HFFc6 (cell line): ENCODE measurements at regions not wholly inside any gene's neighbourhood (a gene's known extent, or its start where the extent isn't known, plus 50 kb on each side); places are given as distances from the start of the nearest gene placed in this dataset.

Source experiments
- DNase-seq: peaks from one replicate; pipeline ENCODE4 v3.0.0-alpha.2; 2018
- H3K27ac Mint-ChIP-seq: 2 replicates; pipeline ENCODE4 v1.8.0; 2020; ENCODE audit warnings: mild to moderate bottlenecking, mixed read lengths
- H3K27me3 Mint-ChIP-seq: 2 replicates; pipeline ENCODE4 v1.8.0; 2021; ENCODE audit warnings: mild to moderate bottlenecking, moderate library complexity, mixed read lengths; ENCODE audit not compliant: insufficient read depth
- H3K36me3 Mint-ChIP-seq: 2 replicates; pipeline ENCODE4 v1.8.0; 2021; ENCODE audit warnings: low read depth, mixed read lengths
- H3K4me1 Mint-ChIP-seq: 2 replicates; pipeline ENCODE4 v1.8.0; 2020; ENCODE audit warnings: low read depth, mixed read lengths
- H3K4me3 Mint-ChIP-seq: 2 replicates; pipeline ENCODE4 v1.8.0; 2020; ENCODE audit warnings: mild to moderate bottlenecking, moderate library complexity, mixed read lengths
- H3K9me3 Mint-ChIP-seq: 2 replicates; pipeline ENCODE4 v1.8.0; 2020; ENCODE audit warnings: mild to moderate bottlenecking, mixed read lengths
- TF ChIP-seq, protein P1 (sequence below): fragments of 200-600 bp; sonication (generic); IDR thresholded peaks from 2 replicates; pipeline ENCODE4 v1.5.0; 2021; ENCODE audit warnings: antibody characterized with exemption, mild to moderate bottlenecking

- DNase-seq: no peak
- H3K36me3 Mint-ChIP-seq: no peaks in the 10 kb centered on the region
- H3K9me3 Mint-ChIP-seq: peaks cover 7% of the 10 kb centered on the region; the same call in 1 of the 2 replicates
- no peak overlapping the region for H3K27ac Mint-ChIP-seq
- TF ChIP-seq, protein P1, sequence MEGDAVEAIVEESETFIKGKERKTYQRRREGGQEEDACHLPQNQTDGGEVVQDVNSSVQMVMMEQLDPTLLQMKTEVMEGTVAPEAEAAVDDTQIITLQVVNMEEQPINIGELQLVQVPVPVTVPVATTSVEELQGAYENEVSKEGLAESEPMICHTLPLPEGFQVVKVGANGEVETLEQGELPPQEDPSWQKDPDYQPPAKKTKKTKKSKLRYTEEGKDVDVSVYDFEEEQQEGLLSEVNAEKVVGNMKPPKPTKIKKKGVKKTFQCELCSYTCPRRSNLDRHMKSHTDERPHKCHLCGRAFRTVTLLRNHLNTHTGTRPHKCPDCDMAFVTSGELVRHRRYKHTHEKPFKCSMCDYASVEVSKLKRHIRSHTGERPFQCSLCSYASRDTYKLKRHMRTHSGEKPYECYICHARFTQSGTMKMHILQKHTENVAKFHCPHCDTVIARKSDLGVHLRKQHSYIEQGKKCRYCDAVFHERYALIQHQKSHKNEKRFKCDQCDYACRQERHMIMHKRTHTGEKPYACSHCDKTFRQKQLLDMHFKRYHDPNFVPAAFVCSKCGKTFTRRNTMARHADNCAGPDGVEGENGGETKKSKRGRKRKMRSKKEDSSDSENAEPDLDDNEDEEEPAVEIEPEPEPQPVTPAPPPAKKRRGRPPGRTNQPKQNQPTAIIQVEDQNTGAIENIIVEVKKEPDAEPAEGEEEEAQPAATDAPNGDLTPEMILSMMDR: no peak
- 0 out of 2 replicates have a peak, but pooled peaks cover 3% of the 10 kb centered on the region for H3K27me3 Mint-ChIP-seq
- no peak overlapping the region for H3K4me3 Mint-ChIP-seq
- peaks cover 24% of the 10 kb centered on the region for H3K4me1 Mint-ChIP-seq
Observed at GRCh38 chr2:200044453-200044852, 89.1 kb downstream of the MAIP1 start.

- H3K27ac Mint-ChIP-seq: no peak overlapping the region
- H3K9me3 Mint-ChIP-seq: peaks cover 7% of the 10 kb centered on the region; the same call in 1 of the 2 replicates
- no peak for DNase-seq
- TF ChIP-seq, protein P1: no peak
- no peaks in the 10 kb centered on the region for H3K27me3 Mint-ChIP-seq
- H3K4me3 Mint-ChIP-seq: no peak overlapping the region
- no peaks in the 10 kb centered on the region for H3K36me3 Mint-ChIP-seq
- H3K4me1 Mint-ChIP-seq: peaks cover 2% of the 10 kb centered on the region
Observed at GRCh38 chr2:200048421-200048820, 93.0 kb downstream of the MAIP1 start.

GRCh38 chr2:200049086-200049485, 93.7 kb downstream of the MAIP1 start:
- Mint-ChIP-seq H3K27me3 (no peaks in the 10 kb centered on the region; the same call in 1 of the 2 replicates), H3K36me3 (no peaks in the 10 kb centered on the region), H3K9me3 (peaks cover 7% of the 10 kb centered on the region; the same call in 1 of the 2 replicates), H3K4me3 (no peak overlapping the region), H3K27ac (no peak overlapping the region), H3K4me1 (no peaks in the 10 kb centered on the region)
- TF ChIP-seq, protein P1: no peak
- DNase-seq: no peak

DNA sequence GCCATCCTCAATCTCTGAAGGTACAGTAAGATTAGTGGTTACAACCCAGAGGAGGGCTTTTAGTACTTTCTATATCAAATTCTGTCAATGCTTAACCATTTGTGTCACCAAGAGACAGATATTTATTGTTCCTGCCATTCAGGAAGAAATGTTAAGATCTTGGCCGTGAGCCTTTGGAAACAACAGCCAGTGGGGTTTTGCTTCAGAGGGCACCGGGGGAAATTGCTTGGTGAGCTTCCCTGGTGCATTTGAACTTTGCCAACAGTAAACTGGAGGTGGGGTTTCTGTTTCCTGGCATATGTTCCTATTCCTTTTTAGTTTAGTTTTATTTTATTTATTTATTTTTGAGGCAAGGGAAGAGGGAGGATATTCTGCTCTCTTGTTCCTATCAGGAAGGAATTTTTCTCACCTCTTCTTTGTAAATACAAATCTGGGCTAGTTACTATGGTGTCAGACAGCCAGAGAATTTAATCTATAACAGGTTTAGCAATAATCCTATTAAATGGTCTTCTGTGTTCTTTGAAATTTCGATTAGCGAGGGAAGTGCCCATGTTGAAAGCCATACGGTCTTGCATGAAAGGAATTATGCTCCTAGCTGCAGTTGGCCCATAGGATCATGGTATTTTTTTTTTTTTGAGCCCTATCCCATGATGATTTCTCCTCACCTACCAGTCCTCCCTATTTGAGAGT, 95.7 kb downstream of the MAIP1 start:
- no peaks in the 10 kb centered on the region for H3K4me1 Mint-ChIP-seq
- peaks cover 5% of the 10 kb centered on the region; the same call in 1 of the 2 replicates for H3K9me3 Mint-ChIP-seq
- TF ChIP-seq, protein P1: no peak
- peaks cover under 1% of the 10 kb centered on the region; the same call in 1 of the 2 replicates for H3K27me3 Mint-ChIP-seq
- H3K27ac Mint-ChIP-seq: no peak overlapping the region
- no peaks in the 10 kb centered on the region for H3K36me3 Mint-ChIP-seq
- DNase-seq: no peak
- no peak overlapping the region for H3K4me3 Mint-ChIP-seq

- no peaks in the 10 kb centered on the region for H3K36me3 Mint-ChIP-seq
- peaks cover 2% of the 10 kb centered on the region for H3K27me3 Mint-ChIP-seq
- H3K4me1 Mint-ChIP-seq: no peaks in the 10 kb centered on the region
- TF ChIP-seq, protein P1: no peak
- peaks cover under 1% of the 10 kb centered on the region; the same call in 1 of the 2 replicates for H3K9me3 Mint-ChIP-seq
- no peak overlapping the region for H3K4me3 Mint-ChIP-seq
- no peak overlapping the region for H3K27ac Mint-ChIP-seq
- no peak for DNase-seq
Observed at GRCh38 chr2:200051611-200051945, 96.2 kb downstream of the MAIP1 start.
